OCI-LY1 (cell line): ENCODE measurements at regions not wholly inside any gene's neighbourhood (a gene's known extent, or its start where the extent isn't known, plus 50 kb on each side); places are given as distances from the start of the nearest gene placed in this dataset.

Source experiments
- H2AFZ ChIP-seq: fragments of 200-600 bp; sonication (generic), shearing (Covaris generic); 2 replicates; pipeline ENCODE4 v1.6.0; 2014; ENCODE audit warnings: antibody characterized with exemption, mild to moderate bottlenecking, low read length
- H3F3A ChIP-seq: fragments of 200-600 bp; sonication (generic), shearing (Covaris generic); 2 replicates; pipeline ENCODE4 v1.6.0; 2014; ENCODE audit warnings: mild to moderate bottlenecking, antibody characterized with exemption, low read length, moderate library complexity; ENCODE audit not compliant: insufficient read depth
- H3K27ac ChIP-seq: fragments of 200-600 bp; sonication (generic); 2 replicates; pipeline ENCODE4 v1.5.1; 2014; ENCODE audit warnings: low read length, mixed run types, mild to moderate bottlenecking, low read depth; ENCODE audit not compliant: poor library complexity, severe bottlenecking
- H3K27me3 ChIP-seq: fragments of 200-600 bp; sonication (generic); 2 replicates; pipeline ENCODE4 v1.6.0; 2014; ENCODE audit warnings: antibody characterized with exemption, mild to moderate bottlenecking, low read length, moderate library complexity; ENCODE audit not compliant: insufficient read depth
- H3K36me3 ChIP-seq: fragments of 200-600 bp; sonication (generic); 2 replicates; pipeline ENCODE4 v1.6.1; 2014; ENCODE audit warnings: mild to moderate bottlenecking, antibody characterized with exemption, low read length, moderate library complexity, mixed read lengths; ENCODE audit not compliant: insufficient read depth
- H3K4me1 ChIP-seq: fragments of 200-600 bp; sonication (generic); 2 replicates; pipeline ENCODE4 v1.5.1; 2014; ENCODE audit warnings: mild to moderate bottlenecking, low read length, moderate library complexity; ENCODE audit not compliant: insufficient read depth, severe bottlenecking
- H3K4me2 ChIP-seq: fragments of 200-600 bp; sonication (generic), shearing (Covaris generic); 2 replicates; pipeline ENCODE4 v1.6.1; 2014; ENCODE audit warnings: low read length
- H3K4me3 ChIP-seq: fragments of 200-600 bp; sonication (generic); 2 replicates; pipeline ENCODE4 v1.5.1; 2014; ENCODE audit warnings: low read length, low read depth, mild to moderate bottlenecking, mixed read lengths; ENCODE audit not compliant: poor library complexity, severe bottlenecking
- H3K79me2 ChIP-seq: fragments of 200-600 bp; shearing (Covaris generic); 2 replicates; pipeline ENCODE4 v1.6.1; 2016; ENCODE audit warnings: mixed run types, low read length, mixed read lengths; ENCODE audit not compliant: insufficient read depth
- H3K9ac ChIP-seq: fragments of 200-600 bp; sonication (generic), shearing (Covaris generic); 2 replicates; pipeline ENCODE4 v1.6.1; 2014; ENCODE audit warnings: mild to moderate bottlenecking, low read length, mixed read lengths
- H3K9me2 ChIP-seq: fragments of 200-600 bp; sonication (generic), shearing (Covaris generic); 2 replicates; pipeline ENCODE4 v1.6.1; 2014; ENCODE audit warnings: low read depth, mild to moderate bottlenecking, low read length, mixed read lengths
- H3K9me3 ChIP-seq: fragments of 200-600 bp; shearing (Covaris generic); 2 replicates; pipeline ENCODE4 v1.6.1; 2014; ENCODE audit warnings: low read length, mixed read lengths
- H4K20me1 ChIP-seq: fragments of 200-600 bp; sonication (generic), shearing (Covaris generic); 2 replicates; pipeline ENCODE4 v1.6.0; 2016; ENCODE audit warnings: mild to moderate bottlenecking, low read length; ENCODE audit not compliant: insufficient read depth
- CTCF ChIP-seq: fragments of 200-600 bp; sonication (generic), shearing (Covaris generic); IDR thresholded peaks from 2 replicates; pipeline ENCODE4 v1.5.1; 2017; ENCODE audit warnings: mild to moderate bottlenecking, antibody characterized with exemption, low read length, moderate library complexity, mixed read lengths
- EZH2 ChIP-seq: fragments of 200-600 bp; sonication (generic), shearing (Covaris generic); IDR thresholded peaks from 2 replicates; pipeline ENCODE4 v1.8.0; 2017; ENCODE audit warnings: borderline replicate concordance, mixed run types, mild to moderate bottlenecking, antibody characterized with exemption, low read length, moderate library complexity, mixed read lengths

- Histone ChIP-seq H2AFZ (peak overlapping the region; percentile 60), H3K27me3 (no peaks in the 10 kb centered on the region), H3K9me2 (no peaks in the 10 kb centered on the region), H3F3A (no peaks in the 10 kb centered on the region; the same call in 1 of the 2 replicates), H4K20me1 (no peaks in the 10 kb centered on the region), H3K4me3 (no peak overlapping the region), H3K79me2 (no peaks in the 10 kb centered on the region), H3K9ac (peak overlapping the region; percentile 74), H3K36me3 (no peaks in the 10 kb centered on the region), H3K9me3 (no peaks in the 10 kb centered on the region), H3K4me1 (peaks cover 76% of the 10 kb centered on the region), H3K4me2 (peak overlapping the region; percentile 62), H3K27ac (peak overlapping the region; percentile 96)
- no peak for TF ChIP-seq EZH2
- TF ChIP-seq CTCF = no peak
These were observed 1233.2 kb upstream of the ZEB2 start for GRCh38 chr2:145753041-145753608.

- Histone ChIP-seq H4K20me1 (no peaks in the 10 kb centered on the region), H3F3A (no peaks in the 10 kb centered on the region; the same call in 1 of the 2 replicates), H3K9me2 (no peaks in the 10 kb centered on the region), H3K9ac (peak overlapping the region; percentile 74), H3K4me1 (peaks cover 69% of the 10 kb centered on the region), H2AFZ (peak overlapping the region; percentile 60), H3K9me3 (no peaks in the 10 kb centered on the region), H3K4me2 (peak overlapping the region; percentile 62), H3K27ac (peak overlapping the region; percentile 96), H3K27me3 (no peaks in the 10 kb centered on the region), H3K36me3 (no peaks in the 10 kb centered on the region), H3K79me2 (no peaks in the 10 kb centered on the region), H3K4me3 (no peak overlapping the region)
- TF ChIP-seq CTCF (peak; percentile 80), EZH2 (no peak)
These were observed 1232.3 kb upstream of the ZEB2 start for GRCh38 chr2:145752091-145752806.

- peak overlapping the region; percentile 96 for H3K27ac ChIP-seq
- H3K9me3 ChIP-seq = no peaks in the 10 kb centered on the region
- H3K27me3 ChIP-seq = no peaks in the 10 kb centered on the region
- TF ChIP-seq CTCF = no peak
- no peak for TF ChIP-seq EZH2
- H4K20me1 ChIP-seq = no peaks in the 10 kb centered on the region
- no peaks in the 10 kb centered on the region for H3K79me2 ChIP-seq
- peak overlapping the region; percentile 62 for H3K4me2 ChIP-seq
- H3K9ac ChIP-seq = peak overlapping the region; percentile 74
- H3K9me2 ChIP-seq = no peaks in the 10 kb centered on the region
- no peaks in the 10 kb centered on the region for H3K36me3 ChIP-seq
- peak overlapping the region; percentile 25 for H3K4me3 ChIP-seq
- H3K4me1 ChIP-seq = peaks cover 69% of the 10 kb centered on the region
- no peaks in the 10 kb centered on the region; the same call in 1 of the 2 replicates for H3F3A ChIP-seq
- no peak overlapping the region for H2AFZ ChIP-seq
These were observed 1231.7 kb upstream of the ZEB2 start for GRCh38 chr2:145751629-145752028.
